Testis (tissue), 2 donors: ENCODE measurements at regions not wholly inside any gene's neighbourhood (a gene's known extent, or its start where the extent isn't known, plus 50 kb on each side); places are given as distances from the start of the nearest gene placed in this dataset.

ENCODE experiments used
- POLR2A ChIP-seq: fragments of 450-650 bp; IDR thresholded peaks from one replicate; pipeline ENCODE4 v1.6.1; 2017; ENCODE audit warnings: antibody characterized with exemption, mild to moderate bottlenecking, moderate library complexity
- TF ChIP-seq, protein P1 (sequence below), 3 experiments: fragments of 450-650 bp in 2 of 3; fragments of 200-600 bp in 1 of 3; sonication (generic) in 1 of 3; IDR thresholded peaks; one replicate each; pipeline ENCODE4 v1.5.1; 2016 to 2019; ENCODE audit warnings: antibody characterized with exemption in 3 of 3, mild to moderate bottlenecking in 2 of 3, moderate library complexity in 1 of 3

DNA sequence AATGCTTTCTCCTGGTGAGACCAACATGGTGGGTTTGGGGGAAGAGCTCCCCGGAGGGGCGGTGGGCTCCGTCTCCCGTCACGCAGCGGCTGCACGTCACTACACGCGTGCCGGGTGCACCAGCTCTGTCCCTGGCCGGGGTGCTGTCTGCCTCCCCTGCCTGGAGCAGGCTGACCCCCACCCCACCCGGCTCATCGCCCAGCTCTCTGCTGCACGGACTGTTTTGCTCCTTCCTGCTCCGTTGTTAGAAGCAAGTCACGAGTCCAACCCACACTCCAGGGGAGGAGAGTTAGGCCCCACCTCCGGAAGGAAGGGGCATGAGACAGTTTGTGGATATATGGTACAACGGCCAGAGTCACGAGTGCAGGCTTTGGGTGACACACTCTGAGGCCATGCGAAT lies 364.9 kb downstream of the BRD1 start:
- TF ChIP-seq, protein P1, sequence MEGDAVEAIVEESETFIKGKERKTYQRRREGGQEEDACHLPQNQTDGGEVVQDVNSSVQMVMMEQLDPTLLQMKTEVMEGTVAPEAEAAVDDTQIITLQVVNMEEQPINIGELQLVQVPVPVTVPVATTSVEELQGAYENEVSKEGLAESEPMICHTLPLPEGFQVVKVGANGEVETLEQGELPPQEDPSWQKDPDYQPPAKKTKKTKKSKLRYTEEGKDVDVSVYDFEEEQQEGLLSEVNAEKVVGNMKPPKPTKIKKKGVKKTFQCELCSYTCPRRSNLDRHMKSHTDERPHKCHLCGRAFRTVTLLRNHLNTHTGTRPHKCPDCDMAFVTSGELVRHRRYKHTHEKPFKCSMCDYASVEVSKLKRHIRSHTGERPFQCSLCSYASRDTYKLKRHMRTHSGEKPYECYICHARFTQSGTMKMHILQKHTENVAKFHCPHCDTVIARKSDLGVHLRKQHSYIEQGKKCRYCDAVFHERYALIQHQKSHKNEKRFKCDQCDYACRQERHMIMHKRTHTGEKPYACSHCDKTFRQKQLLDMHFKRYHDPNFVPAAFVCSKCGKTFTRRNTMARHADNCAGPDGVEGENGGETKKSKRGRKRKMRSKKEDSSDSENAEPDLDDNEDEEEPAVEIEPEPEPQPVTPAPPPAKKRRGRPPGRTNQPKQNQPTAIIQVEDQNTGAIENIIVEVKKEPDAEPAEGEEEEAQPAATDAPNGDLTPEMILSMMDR (IDR thresholded peaks at IDR 0.05) = no peak
- no peak for TF ChIP-seq POLR2A
